NOMO-1 treated with DMSO at 0.1 percent for 48 hours (cell line): ENCODE measurements at regions not wholly inside any gene's neighbourhood (a gene's known extent, or its start where the extent isn't known, plus 50 kb on each side); places are given as distances from the start of the nearest gene placed in this dataset.

Experiments used
- DNase-seq: peaks from one replicate; lab custom pipeline; 2025; ENCODE audit not compliant: unreplicated experiment; lab: John Stamatoyannopoulos, UW

DNA sequence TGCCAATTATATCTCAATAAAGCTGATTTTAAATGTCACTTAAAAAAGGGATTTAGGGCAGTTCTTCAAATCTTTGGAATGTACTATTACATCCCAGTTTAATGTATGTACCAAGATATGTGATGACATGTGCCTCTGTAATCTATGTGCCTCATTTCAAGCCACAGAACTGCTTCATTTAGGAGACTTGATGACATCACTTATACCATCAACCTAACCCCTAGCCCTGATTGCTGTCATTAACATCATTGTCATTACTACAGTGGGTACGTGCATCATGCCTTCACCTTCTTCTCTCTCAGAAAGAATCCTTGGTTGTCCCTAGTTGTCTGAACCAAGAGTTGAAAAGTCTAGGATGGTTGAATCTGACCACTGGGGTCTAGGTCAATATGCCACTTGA, 134.3 kb upstream of the RAB11FIP2 start:
- no peak for DNase-seq

DNA sequence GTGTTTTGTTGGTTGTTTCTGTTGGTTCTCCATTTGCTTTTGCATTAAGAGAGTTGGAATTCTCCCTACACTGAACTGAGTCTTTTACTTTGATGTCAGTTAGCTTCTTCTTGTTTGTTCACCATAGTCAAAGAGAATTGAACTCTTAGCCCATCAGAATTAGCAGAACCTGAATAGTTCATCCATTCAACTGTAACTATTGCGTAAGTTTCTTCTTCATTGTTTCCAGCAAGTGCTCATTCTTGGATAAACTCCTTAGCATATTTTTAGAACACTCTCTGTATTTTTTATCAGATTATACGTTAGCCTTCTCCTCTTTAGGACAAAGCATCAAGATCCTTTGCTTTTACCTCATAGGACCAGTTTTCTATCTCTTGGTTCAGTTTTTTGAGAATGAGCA, 128.4 kb upstream of the RAB11FIP2 start:
- no peak for DNase-seq

- no peak for DNase-seq
Observed at GRCh38 chr10:118173296-118173695, 126.6 kb upstream of the RAB11FIP2 start.

- no peak for DNase-seq
Observed at GRCh38 chr10:118171861-118172260, 125.1 kb upstream of the RAB11FIP2 start.

- no peak for DNase-seq
Observed at GRCh38 chr10:118167056-118167700, 120.4 kb upstream of the RAB11FIP2 start.

GRCh38 chr10:118163217-118163616, 116.5 kb upstream of the RAB11FIP2 start:
- no peak for DNase-seq

DNA sequence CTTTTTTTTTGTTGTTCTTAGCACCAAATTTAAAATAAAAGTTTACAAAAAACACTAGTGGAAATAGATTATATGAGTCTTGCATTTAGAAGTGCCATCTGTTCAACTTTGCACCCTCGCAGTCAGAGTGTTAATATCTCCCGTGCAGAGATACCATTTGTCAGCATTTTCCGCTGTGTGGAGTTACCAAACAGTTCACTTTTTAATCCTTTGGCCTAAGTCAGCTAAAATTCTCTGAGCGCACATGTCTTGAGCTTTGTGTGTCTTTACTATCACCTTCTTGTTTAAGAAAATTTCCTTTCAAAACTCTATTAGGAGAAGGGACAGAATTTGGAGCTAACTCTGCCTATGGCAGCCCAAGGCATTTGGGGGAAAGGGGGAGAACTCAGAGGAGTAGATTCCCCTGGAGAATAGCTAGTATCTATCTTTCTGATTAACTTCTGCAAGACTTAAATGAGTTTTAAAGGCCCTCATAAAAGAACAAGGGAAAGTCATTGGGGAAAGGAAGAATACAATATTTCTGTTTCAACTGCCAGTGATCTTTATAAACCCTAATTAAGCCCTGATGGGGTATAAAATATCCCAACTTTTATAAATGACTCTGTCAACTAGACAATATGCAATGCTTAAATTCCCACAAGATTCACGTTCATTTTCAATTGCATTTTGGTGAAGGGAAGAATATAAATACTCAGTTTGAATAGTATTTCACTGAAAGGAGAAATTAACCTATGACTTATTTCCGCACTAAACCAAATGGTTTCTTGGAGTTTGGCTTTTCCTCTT, 114.9 kb upstream of the RAB11FIP2 start:
- no peak for DNase-seq

GRCh38 chr10:118153287-118153686, 106.5 kb upstream of the RAB11FIP2 start:
- no peak for DNase-seq

- no peak for DNase-seq
Observed at GRCh38 chr10:118151461-118151860, 104.7 kb upstream of the RAB11FIP2 start.

DNA sequence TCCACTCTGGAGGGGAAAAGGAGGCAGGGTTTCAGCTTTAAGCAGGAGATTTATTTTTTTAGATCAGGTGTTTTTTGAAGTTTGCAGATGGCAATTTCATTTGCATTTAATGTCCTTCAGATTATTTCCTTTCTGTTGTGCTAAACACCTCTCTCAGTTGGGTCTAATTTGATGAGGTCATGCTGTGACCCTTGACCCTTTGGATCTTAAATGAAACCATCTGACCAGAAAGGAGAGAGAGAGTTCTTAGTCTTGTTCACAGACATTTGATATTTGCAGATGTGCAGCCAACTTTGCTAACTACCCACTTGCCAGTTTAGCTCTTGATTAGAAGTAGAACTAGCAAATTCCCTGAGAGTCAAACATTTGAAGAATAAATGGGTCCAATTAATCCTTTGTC, 101.5 kb upstream of the RAB11FIP2 start:
- no peak for DNase-seq

DNA sequence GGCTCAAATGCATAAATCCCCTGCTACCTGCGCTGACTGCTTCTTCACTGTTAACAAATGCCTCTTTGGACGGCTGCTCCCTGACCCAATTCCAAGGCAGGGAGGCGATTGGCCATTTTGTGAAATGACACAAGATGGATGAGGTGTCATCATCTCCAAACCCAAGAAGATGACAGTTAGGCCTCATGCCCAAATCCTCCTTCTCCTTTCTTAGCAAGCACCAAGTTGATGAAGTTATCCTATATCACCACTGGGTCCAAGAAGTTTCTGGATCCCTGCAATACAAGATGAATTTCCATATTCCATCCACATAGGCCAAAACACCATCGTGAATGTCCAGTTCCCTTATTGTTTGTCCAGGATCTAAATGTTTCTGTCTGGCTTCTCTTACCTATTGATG, 98.5 kb upstream of the RAB11FIP2 start:
- DNase-seq, result no peak

- no peak for DNase-seq
Observed at GRCh38 chr10:118141471-118141870, 94.7 kb upstream of the RAB11FIP2 start.

GRCh38 chr10:118139321-118139720, 92.6 kb upstream of the RAB11FIP2 start:
- no peak for DNase-seq

GRCh38 chr10:118128675-118129074, 81.9 kb upstream of the RAB11FIP2 start:
- no peak for DNase-seq

GRCh38 chr10:118118716-118119115, 72.0 kb upstream of the RAB11FIP2 start:
- no peak for DNase-seq

DNA sequence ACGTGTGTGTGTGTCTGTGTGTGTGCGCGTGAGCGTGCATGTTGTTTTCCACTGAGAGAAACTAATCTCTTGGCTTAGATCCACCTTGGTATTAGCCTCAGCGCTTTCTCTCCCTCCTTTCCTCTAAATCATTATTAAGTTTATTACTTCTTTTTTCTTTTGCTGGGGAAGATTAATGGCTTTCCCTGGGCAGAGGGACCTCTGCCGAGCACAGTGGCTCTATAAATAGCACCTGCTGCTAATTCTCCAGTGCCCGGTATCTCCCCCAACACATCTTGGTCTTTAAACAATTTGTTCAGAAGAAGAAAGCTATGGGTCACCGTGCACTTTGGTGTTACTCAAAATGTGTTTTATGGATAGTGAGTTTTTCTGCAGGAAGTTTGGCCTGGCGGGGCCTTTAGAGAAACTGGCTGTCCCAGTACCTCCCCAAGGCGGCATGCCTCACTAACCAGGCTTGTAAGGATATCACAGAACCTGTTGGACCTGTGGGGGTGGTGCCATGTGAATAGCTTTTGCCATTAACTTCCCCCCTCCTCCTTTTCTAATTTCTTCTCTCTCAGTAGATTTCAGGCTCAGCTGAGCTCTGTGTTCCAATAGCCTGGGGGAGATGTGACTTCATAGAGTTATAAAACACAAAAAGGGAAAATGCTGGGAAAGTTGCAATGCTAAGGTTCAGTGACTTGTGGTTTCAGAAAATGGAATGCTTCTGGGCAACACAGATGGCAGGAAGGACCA, 70.1 kb upstream of the RAB11FIP2 start:
- DNase-seq, result no peak

DNA sequence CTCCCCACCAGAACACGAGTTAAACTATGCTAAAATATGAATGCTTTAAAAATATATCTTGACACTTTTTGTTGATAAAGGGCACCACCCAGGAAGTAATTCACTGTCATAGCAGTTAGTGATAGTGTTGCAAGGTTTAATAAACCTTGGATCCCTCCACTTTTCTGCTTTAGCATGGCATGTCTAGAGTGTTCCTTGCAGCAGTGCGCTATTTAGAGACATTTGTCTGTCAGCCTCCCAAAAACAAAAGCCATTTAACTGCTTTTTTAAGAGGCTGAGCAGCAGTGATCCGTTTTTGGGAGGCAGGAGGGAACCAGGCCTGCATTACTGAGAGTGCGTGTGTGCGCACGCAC, 69.6 kb upstream of the RAB11FIP2 start:
- DNase-seq, result no peak

- no peak for DNase-seq
Observed at GRCh38 chr10:118115701-118116100, 69.0 kb upstream of the RAB11FIP2 start.

DNA sequence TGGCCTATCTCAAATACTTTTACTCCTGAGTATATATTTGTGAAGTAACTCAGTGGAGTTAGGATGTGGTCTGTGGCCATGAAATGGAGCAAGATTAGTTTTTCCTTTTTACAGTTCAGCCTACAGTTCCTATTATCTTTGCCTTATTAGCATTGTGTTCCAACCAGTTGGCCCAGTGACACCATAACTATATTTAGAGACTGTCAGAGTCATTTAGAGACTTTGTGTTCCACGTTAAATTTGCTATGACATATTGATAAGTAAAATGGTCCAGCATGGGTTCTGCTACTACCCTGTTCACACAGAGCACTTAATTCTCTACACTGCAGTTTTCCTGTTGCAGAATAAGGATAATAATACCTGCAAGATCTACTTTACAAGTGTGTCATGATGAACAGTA, 68.3 kb upstream of the RAB11FIP2 start:
- DNase-seq, result no peak

GRCh38 chr10:118112543-118113125, 65.9 kb upstream of the RAB11FIP2 start:
- DNase-seq, result no peak

DNA sequence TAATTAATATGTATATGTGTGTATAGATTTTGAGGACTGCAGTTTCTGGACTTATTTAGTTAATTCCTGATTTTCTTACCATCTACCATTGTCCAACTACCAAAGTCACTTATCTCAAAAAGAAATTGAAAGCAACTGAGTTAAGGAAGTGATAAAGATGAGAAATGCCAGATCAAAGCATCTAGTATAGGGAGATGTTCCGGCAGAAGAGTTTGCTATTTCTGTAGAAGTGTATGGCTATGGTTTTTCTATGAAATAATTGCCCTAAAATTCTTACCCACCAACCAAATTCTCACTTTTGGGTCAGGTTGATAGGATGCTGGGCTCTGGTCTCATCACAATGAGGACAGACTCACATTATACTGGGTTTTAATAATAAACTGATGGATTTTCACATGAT, 64.0 kb upstream of the RAB11FIP2 start:
- no peak for DNase-seq
